WTC11 (cell line): ENCODE measurements at regions not wholly inside any gene's neighbourhood (a gene's known extent, or its start where the extent isn't known, plus 50 kb on each side); places are given as distances from the start of the nearest gene placed in this dataset.

Source experiments
- ATAC-seq: fragments of 200-7000 bp; cut with Tn5 transposase; 2 replicates; pipeline ENCODE4 v1.10.0; 2021; ENCODE audit warnings: mild to moderate bottlenecking, moderate library complexity
- CTCF ChIA-PET: fragments of 300-600 bp; sonication (Branson Sonifier 250); formaldehyde crosslinking; loops from one replicate; lab custom pipeline; 2021; ENCODE audit warnings: antibody characterized with exemption; lab: Charles Lee
- POLR2A ChIA-PET: fragments of 350-600 bp; sonication (Branson Sonifier 250); formaldehyde crosslinking; loops from one replicate; lab custom pipeline; 2021; ENCODE audit warnings: antibody characterized with exemption; lab: Charles Lee
- DNase-seq: peaks from one replicate; pipeline ENCODE4 v3.0.0; 2021; ENCODE audit warnings: low spot score
- H3K27ac Mint-ChIP-seq: 2 replicates; pipeline ENCODE4 v1.8.0; 2021; ENCODE audit warnings: mixed read lengths
- H3K27me3 Mint-ChIP-seq: 2 replicates; pipeline ENCODE4 v1.8.0; 2021; ENCODE audit warnings: low read depth, mild to moderate bottlenecking, moderate library complexity, mixed read lengths
- H3K36me3 Mint-ChIP-seq: 2 replicates; pipeline ENCODE4 v1.8.0; 2021; ENCODE audit warnings: mixed read lengths
- H3K4me1 Mint-ChIP-seq: 2 replicates; pipeline ENCODE4 v1.8.0; 2022; ENCODE audit warnings: mixed read lengths
- H3K4me3 Mint-ChIP-seq: 2 replicates; pipeline ENCODE4 v1.8.0; 2021; ENCODE audit warnings: mild to moderate bottlenecking, moderate library complexity, mixed read lengths
- H3K9me3 Mint-ChIP-seq: 2 replicates; pipeline ENCODE4 v1.8.0; 2021; ENCODE audit warnings: mixed read lengths
- CBFB ChIP-seq: sonication (generic); formaldehyde crosslinking; IDR thresholded peaks from 2 replicates; pipeline ENCODE4 v1.8.1; 2022; ENCODE audit warnings: mild to moderate bottlenecking, low read depth, missing genetic modification reagents
- ELF4 ChIP-seq: sonication (generic); formaldehyde crosslinking; IDR thresholded peaks from 2 replicates; pipeline ENCODE4 v1.8.1; 2022; ENCODE audit warnings: low read depth, mild to moderate bottlenecking, moderate library complexity, missing genetic modification reagents
- ERG ChIP-seq: fragments of 250-450 bp; sonication (Bioruptor Pico); IDR thresholded peaks from 2 replicates; pipeline ENCODE4 v1.8.0; 2021; ENCODE audit warnings: mild to moderate bottlenecking
- ESRRA ChIP-seq: sonication (generic); formaldehyde crosslinking; IDR thresholded peaks from 2 replicates; pipeline ENCODE4 v1.8.1; 2022; ENCODE audit warnings: mild to moderate bottlenecking, missing genetic modification reagents, borderline replicate concordance
- FOXK1 ChIP-seq: sonication (generic); formaldehyde crosslinking; IDR thresholded peaks from 2 replicates; pipeline ENCODE4 v1.8.0; 2022; ENCODE audit warnings: mild to moderate bottlenecking, moderate library complexity, missing genetic modification reagents
- FOXP1 ChIP-seq: sonication (generic); formaldehyde crosslinking; IDR thresholded peaks from 2 replicates; pipeline ENCODE4 v1.8.0; 2022; ENCODE audit warnings: missing genetic modification reagents, mild to moderate bottlenecking, moderate library complexity, borderline replicate concordance
- JAZF1 ChIP-seq: fragments of 250-450 bp; sonication (Bioruptor Pico); IDR thresholded peaks from 2 replicates; pipeline ENCODE4 v1.9.0; 2021; ENCODE audit warnings: moderate library complexity, mild to moderate bottlenecking, inconsistent platforms
- NR1H2 ChIP-seq: sonication (generic); formaldehyde crosslinking; IDR thresholded peaks from 2 replicates; pipeline ENCODE4 v1.9.0; 2021; ENCODE audit warnings: mild to moderate bottlenecking, moderate library complexity, missing genetic modification reagents
- NR3C1 ChIP-seq: sonication (generic); formaldehyde crosslinking; conservative IDR thresholded peaks from 2 replicates; pipeline ENCODE4 v1.8.1; 2023; ENCODE audit warnings: low read depth, mild to moderate bottlenecking, missing genetic modification reagents
- OVOL2 ChIP-seq: fragments of 250-450 bp; sonication (Bioruptor Pico); IDR thresholded peaks from 2 replicates; pipeline ENCODE4 v1.9.0; 2021; ENCODE audit warnings: mild to moderate bottlenecking, borderline replicate concordance
- TEAD4 ChIP-seq: sonication (generic); formaldehyde crosslinking; IDR thresholded peaks from 2 replicates; pipeline ENCODE4 v1.8.0; 2022; ENCODE audit warnings: mild to moderate bottlenecking, missing genetic modification reagents
- USF2 ChIP-seq: sonication (generic); formaldehyde crosslinking; IDR thresholded peaks from 2 replicates; pipeline ENCODE4 v1.8.1; 2023; ENCODE audit warnings: mild to moderate bottlenecking, missing genetic modification reagents, moderate library complexity
- ZNF121 ChIP-seq: sonication (generic); formaldehyde crosslinking; IDR thresholded peaks from 2 replicates; pipeline ENCODE4 v1.8.0; 2023; ENCODE audit warnings: missing genetic modification reagents
- ZNF317 ChIP-seq: sonication (generic); formaldehyde crosslinking; IDR thresholded peaks from 2 replicates; pipeline ENCODE4 v1.8.1; 2023; ENCODE audit warnings: low read depth, mild to moderate bottlenecking, moderate library complexity, missing genetic modification reagents, borderline replicate concordance
- TF ChIP-seq, protein P1 (sequence below): sonication (generic); formaldehyde crosslinking; conservative IDR thresholded peaks from 2 replicates; pipeline ENCODE4 v1.8.1; 2022; ENCODE audit warnings: mild to moderate bottlenecking, missing genetic modification reagents
- TF ChIP-seq, protein P2 (sequence below): sonication (generic); formaldehyde crosslinking; IDR thresholded peaks from 2 replicates; pipeline ENCODE4 v1.8.0; 2022; ENCODE audit warnings: mild to moderate bottlenecking, missing genetic modification reagents
- TF ChIP-seq, protein P3 (sequence below): sonication (generic); formaldehyde crosslinking; IDR thresholded peaks from 2 replicates; pipeline ENCODE4 v1.8.1; 2022; ENCODE audit warnings: missing genetic modification reagents, borderline replicate concordance

DNA sequence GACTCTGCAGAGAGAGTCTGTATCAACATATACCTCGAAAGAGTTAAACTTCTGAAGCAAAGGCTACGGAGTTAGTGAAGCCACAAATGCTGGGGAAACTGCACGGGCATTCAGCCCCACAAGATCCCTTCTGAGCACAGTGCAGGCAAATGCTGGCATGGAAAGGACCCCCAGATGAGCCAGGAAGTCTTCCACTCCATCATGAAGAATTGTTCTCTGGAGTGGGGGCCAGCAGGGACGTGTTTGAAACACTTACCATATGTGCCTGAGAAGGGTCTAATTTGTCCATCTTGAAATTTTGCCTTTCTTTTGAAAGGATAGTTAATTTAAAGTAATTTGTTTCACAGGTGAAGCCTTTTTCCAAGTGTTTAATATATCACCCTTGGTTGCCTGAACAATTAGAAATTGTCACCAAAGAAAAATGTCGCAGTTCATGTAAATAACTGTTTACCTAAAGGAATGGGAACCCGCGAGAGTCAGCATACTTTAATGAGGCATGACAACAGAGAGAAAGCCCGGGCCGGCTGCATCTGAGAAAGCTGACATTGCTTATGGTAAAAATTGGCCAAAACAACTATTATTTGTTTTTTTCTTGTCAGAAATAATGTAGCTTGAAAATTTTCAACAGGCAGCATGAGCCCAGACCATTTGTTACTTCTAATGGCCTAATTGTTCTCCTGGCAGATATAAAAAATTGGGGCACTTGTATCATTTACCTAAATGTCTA, 287.6 kb upstream of the MGMT start (continued):
- TF ChIP-seq ESRRA, result no peak
- no peak for TF ChIP-seq CBFB (CRISPR knock-in tag)

- H3K4me3 Mint-ChIP-seq, result no peak overlapping the region
- H3K9me3 Mint-ChIP-seq, result no peaks in the 10 kb centered on the region
- DNase-seq (no peak), ATAC-seq (no peak)
- H3K4me1 Mint-ChIP-seq, result peaks cover 7% of the 10 kb centered on the region
- ChIA-PET CTCF (no interaction called here), POLR2A (no interaction called here)
- H3K27me3 Mint-ChIP-seq, result no peaks in the 10 kb centered on the region
- H3K36me3 Mint-ChIP-seq, result no peaks in the 10 kb centered on the region
- no peak overlapping the region for H3K27ac Mint-ChIP-seq
- TF ChIP-seq FOXP1 (CRISPR knock-in tag) (no peak), USF2 (CRISPR knock-in tag) (no peak), ZNF121 (CRISPR knock-in tag) (no peak), ERG (CRISPR knock-in tag) (no peak), JAZF1 (CRISPR knock-in tag) (no peak), NR1H2 (CRISPR knock-in tag) (no peak)
- TF ChIP-seq, protein P1, sequence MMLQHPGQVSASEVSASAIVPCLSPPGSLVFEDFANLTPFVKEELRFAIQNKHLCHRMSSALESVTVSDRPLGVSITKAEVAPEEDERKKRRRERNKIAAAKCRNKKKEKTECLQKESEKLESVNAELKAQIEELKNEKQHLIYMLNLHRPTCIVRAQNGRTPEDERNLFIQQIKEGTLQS, result no peak
- TF ChIP-seq, all 79 proteins: peak for 0
These were observed 286.9 kb upstream of the MGMT start for GRCh38 chr10:129179972-129180678.

DNA sequence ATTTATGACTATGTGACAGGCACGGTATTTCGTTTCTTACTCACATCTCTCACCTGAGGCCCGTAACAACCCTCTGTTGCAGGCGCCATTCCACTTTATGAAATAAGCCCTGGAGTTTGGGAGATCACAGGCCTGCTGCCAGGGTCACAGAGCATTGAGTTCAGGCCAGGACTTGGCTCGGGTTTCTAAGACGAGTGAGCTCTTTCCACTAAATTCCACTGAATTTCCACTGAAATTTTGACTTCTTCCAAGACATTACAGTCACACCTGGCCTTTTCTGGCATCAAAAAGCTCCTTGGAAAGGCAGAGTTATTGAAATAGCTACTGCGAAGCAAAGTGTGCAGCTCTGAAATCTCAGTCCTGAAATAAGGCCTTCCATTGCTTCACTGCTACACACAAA, 282.8 kb upstream of the MGMT start:
- ATAC-seq (no peak), DNase-seq (no peak)
- TF ChIP-seq FOXK1 (CRISPR knock-in tag) (no peak), OVOL2 (CRISPR knock-in tag) (no peak), NR3C1 (no peak), TEAD4 (CRISPR knock-in tag) (no peak), ZNF317 (CRISPR knock-in tag) (no peak), ELF4 (CRISPR knock-in tag) (no peak)
- TF ChIP-seq, protein P2, sequence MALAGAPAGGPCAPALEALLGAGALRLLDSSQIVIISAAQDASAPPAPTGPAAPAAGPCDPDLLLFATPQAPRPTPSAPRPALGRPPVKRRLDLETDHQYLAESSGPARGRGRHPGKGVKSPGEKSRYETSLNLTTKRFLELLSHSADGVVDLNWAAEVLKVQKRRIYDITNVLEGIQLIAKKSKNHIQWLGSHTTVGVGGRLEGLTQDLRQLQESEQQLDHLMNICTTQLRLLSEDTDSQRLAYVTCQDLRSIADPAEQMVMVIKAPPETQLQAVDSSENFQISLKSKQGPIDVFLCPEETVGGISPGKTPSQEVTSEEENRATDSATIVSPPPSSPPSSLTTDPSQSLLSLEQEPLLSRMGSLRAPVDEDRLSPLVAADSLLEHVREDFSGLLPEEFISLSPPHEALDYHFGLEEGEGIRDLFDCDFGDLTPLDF, result no peak
- TF ChIP-seq, protein P3, sequence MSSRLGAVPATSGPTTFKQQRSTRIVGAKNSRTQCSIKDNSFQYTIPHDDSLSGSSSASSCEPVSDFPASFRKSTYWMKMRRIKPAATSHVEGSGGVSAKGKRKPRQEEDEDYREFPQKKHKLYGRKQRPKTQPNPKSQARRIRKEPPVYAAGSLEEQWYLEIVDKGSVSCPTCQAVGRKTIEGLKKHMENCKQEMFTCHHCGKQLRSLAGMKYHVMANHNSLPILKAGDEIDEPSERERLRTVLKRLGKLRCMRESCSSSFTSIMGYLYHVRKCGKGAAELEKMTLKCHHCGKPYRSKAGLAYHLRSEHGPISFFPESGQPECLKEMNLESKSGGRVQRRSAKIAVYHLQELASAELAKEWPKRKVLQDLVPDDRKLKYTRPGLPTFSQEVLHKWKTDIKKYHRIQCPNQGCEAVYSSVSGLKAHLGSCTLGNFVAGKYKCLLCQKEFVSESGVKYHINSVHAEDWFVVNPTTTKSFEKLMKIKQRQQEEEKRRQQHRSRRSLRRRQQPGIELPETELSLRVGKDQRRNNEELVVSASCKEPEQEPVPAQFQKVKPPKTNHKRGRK (CRISPR knock-in tag), result no peak
- Mint-ChIP-seq H3K27me3 (no peaks in the 10 kb centered on the region), H3K4me3 (no peak overlapping the region), H3K36me3 (peaks cover 15% of the 10 kb centered on the region), H3K27ac (no peak overlapping the region), H3K9me3 (peaks cover 25% of the 10 kb centered on the region), H3K4me1 (peaks cover 7% of the 10 kb centered on the region)
- CTCF ChIA-PET, result interaction anchor here (1.2 kb wide), 1 partner anchor 90 kb away, joined by 3 read pairs; no protein-coding TSS in a partner anchor
- POLR2A ChIA-PET, result no interaction called here
